ENCODE measurements at regions not wholly inside any gene's neighbourhood (a gene's known extent, or its start where the extent isn't known, plus 50 kb on each side); places are given as distances from the start of the nearest gene placed in this dataset.

DNA sequence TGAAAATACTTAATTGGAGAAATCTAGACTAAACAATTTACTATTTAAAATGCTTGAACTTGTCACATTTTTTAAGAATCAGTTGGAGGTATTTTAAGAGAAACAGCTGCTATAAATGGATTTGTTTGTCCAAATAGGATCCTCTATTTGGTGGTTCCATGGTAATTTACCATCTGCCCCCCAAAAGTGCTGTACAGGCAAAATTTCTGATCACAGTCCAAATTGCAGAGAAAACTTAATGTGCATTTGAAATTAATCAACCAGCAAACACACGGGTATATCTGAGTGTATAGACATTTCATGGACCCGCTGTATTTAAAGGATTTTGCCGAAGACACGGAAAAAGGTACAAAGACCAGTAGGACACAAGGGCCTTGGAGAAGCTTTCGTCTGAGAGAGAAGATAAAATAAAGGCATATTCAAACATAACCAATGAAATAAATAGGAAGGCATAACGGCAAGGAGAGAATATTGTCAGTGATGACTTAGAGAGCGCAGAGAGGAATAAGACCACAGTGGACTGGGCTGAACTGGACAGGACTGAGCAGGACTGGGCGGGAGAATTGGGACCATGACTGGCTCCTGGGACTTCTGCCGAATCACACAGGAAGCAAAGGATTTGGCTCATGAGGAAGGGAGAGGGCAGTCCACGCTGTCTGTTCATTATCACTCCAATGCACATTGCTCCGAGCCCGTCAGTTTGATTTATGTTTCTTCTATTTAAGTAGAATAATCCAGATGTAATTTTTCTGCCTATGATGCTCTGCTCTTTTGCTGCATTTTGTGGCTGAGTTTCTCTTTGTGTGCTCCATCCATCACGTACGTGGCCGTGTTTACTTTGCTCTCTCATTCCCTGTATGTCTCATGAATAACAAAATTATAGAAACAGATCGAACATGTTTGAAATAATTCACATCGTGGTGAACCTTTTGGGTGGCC lies 112.8 kb downstream of the PRLHR start:
- no peak for DNase-seq (ENCODE audit: low spot score)
- Histone ChIP-seq H3K4me1 (ENCODE audit: control insufficient read depth in 2 of 2, insufficient read depth in 1 of 2, low read depth in 1 of 2, low read length in 2 of 2) (peaks cover 0 to 9% of the 10 kb centered on the region in 2 donors), H3K23ac (ENCODE audit: low read depth, low read length, poor library complexity) (no peak overlapping the region), H3K9ac (ENCODE audit: low read depth, low read length, poor library complexity) (no peak overlapping the region), H2AK5ac (ENCODE audit: low read depth, low read length) (no peak overlapping the region), H3K18ac (ENCODE audit: low read length) (no peak overlapping the region), H2BK120ac (ENCODE audit: low read depth, low read length) (no peak overlapping the region), H2AFZ (ENCODE audit: low read length) (no peak overlapping the region), H3K4me3 (ENCODE audit: low read length in 2 of 2) (no peak overlapping the region), H3K27me3 (ENCODE audit: control insufficient read depth in 3 of 3, insufficient read depth in 3 of 3, low read depth in 1 of 3, low read length in 3 of 3) (peaks cover 0 to 2% (median 0%) of the 10 kb centered on the region in 3 experiments), H2BK15ac (ENCODE audit: low read length) (no peak overlapping the region), H3K36me3 (replicated peaks in 1 of 2; ENCODE audit: control insufficient read depth in 2 of 2, insufficient read depth in 2 of 2, low read length in 2 of 2) (peaks cover 0 to 3% of the 10 kb centered on the region in 2 donors), H2BK12ac (ENCODE audit: low read length) (no peak overlapping the region), H4K8ac (ENCODE audit: low read depth, low read length) (no peak overlapping the region), H3K27ac (replicated peaks; ENCODE audit: low read length) (no peak overlapping the region), H3K79me1 (ENCODE audit: low read depth, low read length) (no peaks in the 10 kb centered on the region), H3K4ac (ENCODE audit: low read length) (no peak overlapping the region), H4K91ac (ENCODE audit: low read depth, low read length, poor library complexity) (no peak overlapping the region), H3K14ac (ENCODE audit: low read length) (no peak overlapping the region), H2BK5ac (ENCODE audit: low read length) (no peak overlapping the region), H3K9me3 (replicated peaks in 1 of 2; ENCODE audit: control insufficient read depth in 2 of 2, insufficient read depth in 1 of 2, low read depth in 1 of 2, low read length in 2 of 2) (peaks cover 0 to 4% of the 10 kb centered on the region in 2 donors), H3K4me2 (ENCODE audit: insufficient read depth, low read length, poor library complexity, severe bottlenecking) (no peak overlapping the region)
- WGBS, 2 donors (ENCODE audit: extremely low coverage in 2 of 2, insufficient read length in 2 of 2, insufficient replicate concordance in 1 of 2): no CpG with 5 or more reads among the region's 17 CpGs

- Histone ChIP-seq H2AFZ (ENCODE audit: low read length) (no peak overlapping the region), H3K14ac (ENCODE audit: low read length) (no peak overlapping the region), H3K79me1 (ENCODE audit: low read depth, low read length) (no peaks in the 10 kb centered on the region), H3K18ac (ENCODE audit: low read length) (no peak overlapping the region), H2BK120ac (ENCODE audit: low read depth, low read length) (no peak overlapping the region), H3K4me3 (ENCODE audit: low read length in 2 of 2) (no peak overlapping the region), H4K8ac (ENCODE audit: low read depth, low read length) (no peak overlapping the region), H3K36me3 (replicated peaks in 1 of 2; ENCODE audit: control insufficient read depth in 2 of 2, insufficient read depth in 2 of 2, low read length in 2 of 2) (peaks cover 0 to 3% of the 10 kb centered on the region in 2 donors), H4K91ac (ENCODE audit: low read depth, low read length, poor library complexity) (no peak overlapping the region), H3K23ac (ENCODE audit: low read depth, low read length, poor library complexity) (no peak overlapping the region), H2BK15ac (ENCODE audit: low read length) (no peak overlapping the region), H3K27ac (replicated peaks; ENCODE audit: low read length) (no peak overlapping the region), H3K4me1 (ENCODE audit: control insufficient read depth in 2 of 2, insufficient read depth in 1 of 2, low read depth in 1 of 2, low read length in 2 of 2) (peaks cover 0 to 6% of the 10 kb centered on the region in 2 donors), H3K27me3 (ENCODE audit: control insufficient read depth in 3 of 3, insufficient read depth in 3 of 3, low read depth in 1 of 3, low read length in 3 of 3) (peaks cover 0 to 2% (median 0%) of the 10 kb centered on the region in 3 experiments), H3K4ac (ENCODE audit: low read length) (no peak overlapping the region), H2BK12ac (ENCODE audit: low read length) (no peak overlapping the region), H2AK5ac (ENCODE audit: low read depth, low read length) (no peak overlapping the region), H3K9me3 (replicated peaks in 1 of 2; ENCODE audit: control insufficient read depth in 2 of 2, insufficient read depth in 1 of 2, low read depth in 1 of 2, low read length in 2 of 2) (peaks cover 0 to 4% of the 10 kb centered on the region in 2 donors), H3K9ac (ENCODE audit: low read depth, low read length, poor library complexity) (no peak overlapping the region), H2BK5ac (ENCODE audit: low read length) (no peak overlapping the region), H3K4me2 (ENCODE audit: insufficient read depth, low read length, poor library complexity, severe bottlenecking) (no peak overlapping the region)
- WGBS, 2 donors (ENCODE audit: extremely low coverage in 2 of 2, insufficient read length in 2 of 2, insufficient replicate concordance in 1 of 2): no CpG with 5 or more reads among the region's 6 CpGs
- DNase-seq (ENCODE audit: low spot score): no peak
Observed at GRCh38 chr10:118481871-118482270, 113.6 kb downstream of the PRLHR start.

- H2AFZ ChIP-seq (ENCODE audit: low read length): no peak overlapping the region
- no peak overlapping the region for H3K23ac ChIP-seq (ENCODE audit: low read depth, low read length, poor library complexity)
- no peak overlapping the region for H3K18ac ChIP-seq (ENCODE audit: low read length)
- H2BK120ac ChIP-seq (ENCODE audit: low read depth, low read length): no peak overlapping the region
- DNase-seq (ENCODE audit: low spot score): no peak
- no peaks in the 10 kb centered on the region for H3K79me1 ChIP-seq (ENCODE audit: low read depth, low read length)
- no peaks in the 10 kb centered on the region for H3K4me1 ChIP-seq (ENCODE audit: control insufficient read depth in 2 of 2, insufficient read depth in 1 of 2, low read depth in 1 of 2, low read length in 2 of 2)
- no peak overlapping the region for H3K4me2 ChIP-seq (ENCODE audit: insufficient read depth, low read length, poor library complexity, severe bottlenecking)
- H2BK12ac ChIP-seq (ENCODE audit: low read length): no peak overlapping the region
- no peak overlapping the region for H2BK5ac ChIP-seq (ENCODE audit: low read length)
- H3K14ac ChIP-seq (ENCODE audit: low read length): no peak overlapping the region
- peaks cover 0 to 3% of the 10 kb centered on the region in 2 donors for H3K9me3 ChIP-seq (replicated peaks in 1 of 2; ENCODE audit: control insufficient read depth in 2 of 2, insufficient read depth in 1 of 2, low read depth in 1 of 2, low read length in 2 of 2)
- no peaks in the 10 kb centered on the region for H3K27me3 ChIP-seq (ENCODE audit: control insufficient read depth in 3 of 3, insufficient read depth in 3 of 3, low read depth in 1 of 3, low read length in 3 of 3)
- H4K91ac ChIP-seq (ENCODE audit: low read depth, low read length, poor library complexity): no peak overlapping the region
- WGBS, 2 donors (ENCODE audit: extremely low coverage in 2 of 2, insufficient read length in 2 of 2, insufficient replicate concordance in 1 of 2): no CpG with 5 or more reads among the region's 6 CpGs
- no peak overlapping the region for H3K27ac ChIP-seq (replicated peaks; ENCODE audit: low read length)
- H3K36me3 ChIP-seq (replicated peaks in 1 of 2; ENCODE audit: control insufficient read depth in 2 of 2, insufficient read depth in 2 of 2, low read length in 2 of 2): no peaks in the 10 kb centered on the region
- H2BK15ac ChIP-seq (ENCODE audit: low read length): no peak overlapping the region
- H2AK5ac ChIP-seq (ENCODE audit: low read depth, low read length): no peak overlapping the region
- no peak overlapping the region for H3K4ac ChIP-seq (ENCODE audit: low read length)
- no peak overlapping the region for H4K8ac ChIP-seq (ENCODE audit: low read depth, low read length)
- H3K4me3 ChIP-seq (ENCODE audit: low read length in 2 of 2): no peak overlapping the region
- H3K9ac ChIP-seq (ENCODE audit: low read depth, low read length, poor library complexity): no peak overlapping the region
Observed at GRCh38 chr10:118475214-118475613, 120.2 kb downstream of the PRLHR start.

DNA sequence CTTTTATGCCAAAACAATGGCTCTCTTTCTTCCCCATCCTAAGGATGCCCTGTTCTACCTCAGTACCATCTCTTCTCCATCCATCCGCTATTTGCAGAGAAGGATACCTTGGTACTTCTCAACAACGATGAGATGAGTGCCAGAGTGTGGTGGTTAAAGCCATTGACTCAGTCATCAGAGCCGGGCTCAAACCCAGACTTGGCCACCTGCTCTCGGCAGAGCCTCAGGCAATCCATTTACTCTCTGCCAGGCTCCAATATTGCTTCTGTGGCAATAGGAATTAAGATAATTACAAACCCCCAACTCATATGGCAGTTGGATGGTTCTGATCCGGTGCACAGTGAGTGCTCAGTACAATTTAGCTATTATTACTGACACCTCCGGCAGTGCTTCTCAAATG lies 121.3 kb downstream of the PRLHR start:
- no peak overlapping the region for H3K23ac ChIP-seq (ENCODE audit: low read depth, low read length, poor library complexity)
- H3K27me3 ChIP-seq (ENCODE audit: control insufficient read depth in 3 of 3, insufficient read depth in 3 of 3, low read depth in 1 of 3, low read length in 3 of 3): no peaks in the 10 kb centered on the region
- H3K4me1 ChIP-seq (ENCODE audit: control insufficient read depth in 2 of 2, insufficient read depth in 1 of 2, low read depth in 1 of 2, low read length in 2 of 2): no peaks in the 10 kb centered on the region
- H3K18ac ChIP-seq (ENCODE audit: low read length): no peak overlapping the region
- no peak overlapping the region for H3K27ac ChIP-seq (replicated peaks; ENCODE audit: low read length)
- H2AFZ ChIP-seq (ENCODE audit: low read length): no peak overlapping the region
- no peak overlapping the region for H4K91ac ChIP-seq (ENCODE audit: low read depth, low read length, poor library complexity)
- no peak overlapping the region for H4K8ac ChIP-seq (ENCODE audit: low read depth, low read length)
- H3K4me3 ChIP-seq (ENCODE audit: low read length in 2 of 2): no peak overlapping the region
- H3K9ac ChIP-seq (ENCODE audit: low read depth, low read length, poor library complexity): no peak overlapping the region
- no peak overlapping the region for H3K4me2 ChIP-seq (ENCODE audit: insufficient read depth, low read length, poor library complexity, severe bottlenecking)
- no peak overlapping the region for H2BK12ac ChIP-seq (ENCODE audit: low read length)
- H3K9me3 ChIP-seq (replicated peaks in 1 of 2; ENCODE audit: control insufficient read depth in 2 of 2, insufficient read depth in 1 of 2, low read depth in 1 of 2, low read length in 2 of 2): peaks cover 0 to 3% of the 10 kb centered on the region in 2 donors
- H2BK120ac ChIP-seq (ENCODE audit: low read depth, low read length): no peak overlapping the region
- H2BK5ac ChIP-seq (ENCODE audit: low read length): no peak overlapping the region
- H3K14ac ChIP-seq (ENCODE audit: low read length): no peak overlapping the region
- no peaks in the 10 kb centered on the region for H3K79me1 ChIP-seq (ENCODE audit: low read depth, low read length)
- H2AK5ac ChIP-seq (ENCODE audit: low read depth, low read length): no peak overlapping the region
- no peaks in the 10 kb centered on the region for H3K36me3 ChIP-seq (replicated peaks in 1 of 2; ENCODE audit: control insufficient read depth in 2 of 2, insufficient read depth in 2 of 2, low read length in 2 of 2)
- WGBS, 2 donors (ENCODE audit: extremely low coverage in 2 of 2, insufficient read length in 2 of 2, insufficient replicate concordance in 1 of 2): no CpG with 5 or more reads among the region's 6 CpGs
- no peak overlapping the region for H2BK15ac ChIP-seq (ENCODE audit: low read length)
- no peak overlapping the region for H3K4ac ChIP-seq (ENCODE audit: low read length)
- no peak for DNase-seq (ENCODE audit: low spot score)

Data from neuronal stem cell (in vitro differentiated cells).